ENCODE measurements at regions not wholly inside any gene's neighbourhood (a gene's known extent, or its start where the extent isn't known, plus 50 kb on each side); places are given as distances from the start of the nearest gene placed in this dataset.

- TF ChIP-seq EZH2phosphoT487 (IDR thresholded peaks at IDR 0.05; ENCODE audit: borderline replicate concordance) = no peak
- TF ChIP-seq CTCF (conservative IDR thresholded peaks at IDR 0.05; ENCODE audit: low read length) = no peak
Measured at GRCh38 chr20:57870597-57871236, 160.9 kb upstream of the PMEPA1 start.
